Activated T-cell treated with anti-CD3 and anti-CD28 coated beads for 48 hours (primary cell): ENCODE measurements at regions not wholly inside any gene's neighbourhood (a gene's known extent, or its start where the extent isn't known, plus 50 kb on each side); places are given as distances from the start of the nearest gene placed in this dataset.

ENCODE experiments used
- DNase-seq: peaks from one replicate; pipeline ENCODE4 v3.0.0-alpha.2; 2020; ENCODE audit warnings: low read depth

GRCh38 chr6:147867433-147868226, 359.1 kb downstream of the SAMD5 start:
- DNase-seq, result no peak

DNA sequence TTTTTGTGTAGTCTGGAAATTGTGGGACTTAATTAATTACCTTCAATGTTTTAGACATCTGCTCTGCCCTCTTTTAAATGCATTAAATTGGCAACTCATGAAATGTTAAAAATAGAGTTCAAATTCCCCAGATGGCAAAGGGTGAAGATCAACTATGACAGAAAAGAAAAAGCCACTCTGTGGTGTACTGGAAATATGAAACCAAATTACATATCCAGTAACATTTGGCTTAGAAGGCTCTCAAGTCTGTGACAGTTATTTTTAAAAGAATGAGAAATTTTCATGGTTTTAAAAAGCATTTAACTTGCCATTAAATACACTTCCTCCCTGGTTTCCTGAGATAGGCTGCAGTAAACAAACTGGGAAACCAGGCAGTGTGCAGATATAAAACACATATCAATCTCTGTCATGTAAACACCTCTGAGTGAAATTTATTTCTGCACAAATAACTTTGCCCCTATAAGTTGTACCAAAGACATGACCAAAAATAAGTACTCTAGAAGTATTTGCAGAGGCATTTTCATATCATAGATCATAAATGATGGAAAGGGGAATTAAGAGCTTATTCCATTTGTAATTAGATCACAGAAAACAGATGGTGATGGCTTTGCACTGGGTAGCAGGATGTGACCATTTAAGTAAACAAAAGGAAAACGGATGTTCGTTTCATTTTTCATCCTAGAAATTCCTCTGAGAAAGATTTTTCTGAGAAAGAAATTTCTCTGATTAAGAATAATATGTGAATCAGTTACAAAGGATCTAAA, 360.1 kb downstream of the SAMD5 start:
- DNase-seq, result no peak

DNA sequence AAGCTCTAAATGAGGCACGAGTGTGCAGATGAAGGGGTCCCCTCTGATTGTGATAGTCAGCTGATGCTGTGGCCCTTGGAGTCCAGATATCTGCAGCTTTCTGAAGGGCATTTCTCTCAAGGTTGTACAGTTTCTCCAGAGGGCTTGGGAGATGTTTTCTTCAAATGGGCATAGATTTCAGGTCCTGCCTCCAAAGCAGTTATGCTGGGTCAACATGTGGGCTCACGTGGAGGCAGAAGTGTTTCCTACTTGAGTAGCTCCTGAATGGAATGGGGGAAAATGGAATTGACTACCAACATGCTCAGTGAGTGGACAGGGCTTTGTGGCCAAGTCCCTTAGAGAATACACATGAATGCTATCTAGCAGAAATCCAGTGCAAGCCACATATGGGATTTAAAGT, 360.7 kb downstream of the SAMD5 start:
- no peak for DNase-seq

- no peak for DNase-seq
Measured at GRCh38 chr6:147869869-147870268, 361.4 kb downstream of the SAMD5 start.

DNA sequence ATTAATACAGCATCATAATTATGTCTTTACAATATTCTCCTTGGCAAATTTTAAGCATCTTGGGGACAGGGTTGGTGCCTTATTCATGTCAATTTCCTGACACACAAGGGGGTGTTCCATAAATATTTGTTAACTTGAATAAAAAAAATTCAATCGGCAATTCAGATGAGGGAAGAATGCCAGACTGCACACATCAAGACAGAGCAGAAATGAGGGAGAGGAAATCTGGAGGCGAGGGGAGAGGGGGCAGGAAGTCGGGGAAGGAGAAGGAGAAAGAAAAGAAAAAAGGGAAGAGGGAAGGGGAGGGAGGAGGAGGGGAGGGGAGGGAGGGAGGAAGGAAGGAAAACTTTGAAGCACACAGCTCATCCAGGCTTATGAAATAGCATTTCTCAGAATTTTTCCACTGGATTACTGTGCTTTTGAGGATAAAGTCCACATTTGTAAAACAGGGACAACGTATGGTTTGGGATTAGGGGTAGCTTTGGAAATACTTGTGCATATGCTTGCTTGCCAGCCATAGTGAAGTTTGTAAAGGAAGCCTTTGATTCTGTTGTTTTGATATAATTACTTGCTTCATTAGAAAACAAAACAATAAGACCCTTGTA, 362.1 kb downstream of the SAMD5 start:
- no peak for DNase-seq

DNA sequence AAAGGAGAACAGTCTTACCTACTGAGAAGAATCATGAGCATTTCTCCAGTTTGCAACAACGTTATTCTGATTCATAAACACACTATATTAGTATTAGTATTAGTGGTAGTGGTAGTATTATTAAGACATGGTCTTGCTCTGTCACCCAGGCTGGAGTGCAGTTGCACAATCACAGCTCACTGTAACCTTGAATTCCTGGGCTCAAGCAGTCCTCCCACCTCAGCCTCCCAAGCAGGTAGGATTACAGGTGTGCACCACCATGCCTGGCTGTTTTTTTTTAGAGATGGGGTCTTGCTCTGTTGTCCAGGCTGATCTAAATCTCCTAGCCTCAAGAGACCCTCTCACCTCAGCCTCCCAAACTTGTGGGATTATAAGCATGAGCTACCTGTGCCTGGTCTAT, 363.5 kb downstream of the SAMD5 start:
- no peak for DNase-seq

GRCh38 chr6:147873816-147874215, 365.3 kb downstream of the SAMD5 start:
- no peak for DNase-seq

GRCh38 chr6:147874322-147874721, 365.8 kb downstream of the SAMD5 start:
- no peak for DNase-seq

DNA sequence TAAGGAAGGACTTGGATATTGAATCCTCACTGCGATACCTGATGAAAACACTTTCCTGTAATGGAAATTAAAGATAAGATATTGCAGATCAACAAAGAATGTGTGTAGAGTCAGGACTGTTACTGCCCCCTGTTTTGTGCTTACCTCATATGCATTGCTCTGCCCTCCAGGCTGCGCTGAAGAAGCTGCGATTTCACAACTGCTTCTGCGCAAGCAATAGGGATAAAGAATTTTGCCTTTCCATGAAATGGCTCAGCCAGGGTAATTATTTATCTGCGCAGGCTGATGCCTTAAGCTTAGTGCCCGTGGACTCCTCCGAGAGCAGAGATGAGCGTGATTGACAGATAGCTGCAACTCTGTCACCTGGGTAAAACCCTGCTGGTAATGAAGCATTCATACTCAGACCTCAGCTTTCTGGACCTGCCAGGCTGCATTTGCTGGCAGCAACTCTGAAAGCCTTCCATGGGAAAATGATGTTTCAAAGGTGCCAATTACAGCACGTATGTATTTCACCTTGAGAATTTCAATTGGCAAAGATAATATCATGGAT, 370.6 kb downstream of the SAMD5 start:
- no peak for DNase-seq

- DNase-seq, result no peak
Measured at GRCh38 chr6:147881432-147881831, 372.9 kb downstream of the SAMD5 start.

- DNase-seq, result no peak
Measured at GRCh38 chr6:147888374-147888773, 379.9 kb downstream of the SAMD5 start.

- DNase-seq, result no peak
Measured at GRCh38 chr6:147891671-147892070, 383.2 kb downstream of the SAMD5 start.

- DNase-seq, result no peak
Measured at GRCh38 chr6:147892476-147892875, 384.0 kb downstream of the SAMD5 start.

GRCh38 chr6:147895272-147895671, 386.8 kb downstream of the SAMD5 start:
- DNase-seq, result no peak

DNA sequence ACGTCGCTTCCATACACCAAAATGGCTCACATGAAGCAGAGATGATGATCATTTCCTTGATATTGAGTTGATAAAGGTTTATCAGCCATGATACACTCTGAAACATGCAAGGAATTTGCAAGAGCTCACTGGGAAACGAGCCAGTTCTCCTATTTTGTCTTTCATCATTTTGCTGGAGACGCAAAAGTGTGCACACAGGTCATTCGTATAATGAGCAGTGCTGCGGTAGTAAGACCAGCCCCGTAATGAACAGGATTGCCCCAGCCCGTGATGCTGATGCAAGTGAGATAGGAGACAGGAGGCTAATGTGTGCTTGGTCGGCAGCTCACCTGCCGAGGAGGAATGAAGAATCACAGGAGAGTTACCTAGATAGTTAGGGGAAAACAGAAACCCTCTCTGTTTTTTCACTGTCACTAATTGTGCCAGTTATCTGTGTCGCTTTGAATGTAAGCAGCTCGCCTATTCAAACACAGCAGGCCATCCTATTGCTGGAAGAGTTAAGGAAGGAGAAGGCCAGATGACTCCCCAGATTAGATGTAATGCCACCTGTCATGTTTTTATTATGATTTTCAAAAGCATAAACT, 391.8 kb downstream of the SAMD5 start:
- no peak for DNase-seq

DNA sequence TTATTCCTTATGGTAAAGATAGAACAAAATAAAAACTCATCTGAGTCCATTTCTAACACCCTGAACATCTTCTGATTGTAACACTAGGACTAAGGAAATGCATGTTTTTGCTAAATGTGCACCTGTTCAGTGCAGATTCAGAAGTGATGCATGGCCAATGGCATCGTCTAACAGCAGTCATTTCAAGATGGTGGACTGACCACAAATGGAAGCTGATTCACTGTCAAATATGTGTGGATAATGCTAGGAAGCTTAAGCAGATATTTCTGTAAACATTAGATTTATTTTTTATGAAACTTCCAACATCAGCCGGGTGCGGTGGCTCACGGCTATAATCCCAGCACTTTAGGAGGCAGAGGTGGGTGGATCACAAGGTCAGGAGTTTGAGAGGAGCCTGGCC, 394.8 kb downstream of the SAMD5 start:
- DNase-seq, result no peak

GRCh38 chr6:147903931-147904330, 395.4 kb downstream of the SAMD5 start:
- no peak for DNase-seq

GRCh38 chr6:147904416-147904815, 395.9 kb downstream of the SAMD5 start:
- no peak for DNase-seq

DNA sequence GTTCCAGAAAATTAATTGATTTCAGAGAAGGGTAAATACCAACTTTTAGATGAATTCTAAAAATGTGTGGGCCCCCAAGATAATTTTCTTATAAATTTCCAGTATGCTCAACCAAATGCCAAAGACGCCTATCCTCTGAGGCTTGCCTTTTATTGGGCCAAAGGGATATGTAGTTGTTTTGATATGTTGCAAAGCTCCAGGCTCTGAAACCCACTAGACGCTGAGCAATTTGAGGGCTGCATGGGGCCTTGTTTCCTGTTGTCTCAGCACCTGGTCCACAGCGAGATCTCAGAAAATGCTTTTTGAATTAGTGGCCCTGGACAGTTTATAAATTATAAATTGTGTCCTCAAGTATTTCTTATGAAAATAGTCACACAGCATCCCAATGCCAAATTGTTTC, 397.2 kb downstream of the SAMD5 start:
- DNase-seq, result no peak

DNA sequence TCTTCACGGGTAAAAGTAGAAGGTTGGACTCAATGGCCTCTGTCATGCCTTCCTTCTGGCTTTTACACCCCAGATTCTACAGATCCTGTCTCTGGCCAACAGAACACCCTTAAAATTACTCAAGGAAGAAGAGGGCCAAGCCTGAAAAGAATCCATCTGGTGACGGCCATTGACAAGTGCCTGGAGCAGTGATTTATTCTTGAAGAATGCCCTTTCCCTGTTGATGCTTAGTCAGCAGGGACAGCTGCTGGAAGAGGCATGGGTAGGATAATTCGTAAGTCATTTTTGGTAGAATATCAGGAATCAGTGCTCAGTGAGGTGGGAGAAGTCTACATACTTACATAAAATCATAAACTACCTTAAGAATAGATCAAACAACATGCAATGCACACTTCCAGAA, 397.9 kb downstream of the SAMD5 start:
- no peak for DNase-seq

GRCh38 chr6:147909640-147910039, 401.1 kb downstream of the SAMD5 start:
- no peak for DNase-seq

DNA sequence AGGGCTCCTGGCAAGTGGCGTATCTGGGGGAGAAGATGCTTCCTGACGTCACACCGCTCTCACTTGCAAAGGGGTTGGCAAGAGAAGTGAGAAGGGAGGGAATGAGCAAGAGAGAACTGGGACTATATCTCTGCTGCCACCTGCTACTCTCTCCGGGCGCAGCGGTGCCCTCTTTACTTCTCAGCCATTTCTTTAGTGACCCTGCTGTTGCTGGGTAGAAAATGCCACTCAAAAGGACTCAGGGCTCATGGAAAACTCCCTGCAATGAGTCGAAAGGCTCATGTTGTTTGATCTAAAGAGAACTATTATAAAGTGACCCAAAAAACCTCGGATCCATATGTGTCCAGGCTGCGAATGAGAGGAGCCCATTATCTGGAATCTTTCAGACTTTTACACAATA, 401.8 kb downstream of the SAMD5 start:
- DNase-seq, result no peak

DNA sequence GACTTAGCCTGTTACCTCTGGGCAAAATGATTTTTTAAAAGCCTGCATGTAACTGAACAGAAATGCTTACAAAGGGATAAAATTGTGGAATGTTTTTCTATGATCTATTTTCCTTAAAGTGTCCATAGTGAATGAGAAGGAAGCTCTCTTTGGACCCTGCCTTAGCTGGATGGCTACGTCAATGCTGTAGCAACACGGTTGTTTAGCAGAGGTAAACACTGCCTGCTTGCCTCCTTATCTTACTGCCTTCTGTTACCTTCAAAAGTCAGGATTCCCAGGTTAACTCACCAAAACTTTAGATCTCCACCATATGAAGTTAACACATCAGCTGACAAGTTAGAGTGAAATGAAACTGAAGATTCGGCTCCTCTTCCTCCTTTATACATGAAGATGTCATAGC, 402.6 kb downstream of the SAMD5 start:
- DNase-seq, result no peak
